ENCODE measurements at regions not wholly inside any gene's neighbourhood (a gene's known extent, or its start where the extent isn't known, plus 50 kb on each side); places are given as distances from the start of the nearest gene placed in this dataset.
"Not testable (repeated sequence)": the region's sequence is repeated elsewhere in the genome, so short reads cannot be mapped to it uniquely, and the experiment has no call there.

DNA sequence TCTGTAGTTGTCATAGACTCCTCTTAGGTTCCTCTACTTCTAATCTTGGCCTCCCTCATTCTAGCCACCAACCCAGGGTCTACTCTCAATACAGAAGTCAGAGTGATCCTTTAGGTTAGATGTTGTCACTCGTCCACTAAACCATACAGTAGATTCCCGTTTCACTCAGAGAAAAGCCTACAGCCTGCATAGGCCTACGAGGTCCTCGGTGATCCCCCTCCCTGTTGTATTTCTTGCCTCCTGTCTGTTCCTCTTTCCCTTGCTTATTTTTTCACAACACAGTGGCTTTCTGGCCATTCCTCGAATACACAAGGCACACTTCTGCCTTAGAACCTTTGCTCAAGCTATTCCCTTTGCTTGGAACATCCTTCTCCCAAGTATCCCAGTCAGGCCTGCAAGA lies 183.0 kb upstream of the PRSS1 start:
- no peak for DNase-seq

DNA sequence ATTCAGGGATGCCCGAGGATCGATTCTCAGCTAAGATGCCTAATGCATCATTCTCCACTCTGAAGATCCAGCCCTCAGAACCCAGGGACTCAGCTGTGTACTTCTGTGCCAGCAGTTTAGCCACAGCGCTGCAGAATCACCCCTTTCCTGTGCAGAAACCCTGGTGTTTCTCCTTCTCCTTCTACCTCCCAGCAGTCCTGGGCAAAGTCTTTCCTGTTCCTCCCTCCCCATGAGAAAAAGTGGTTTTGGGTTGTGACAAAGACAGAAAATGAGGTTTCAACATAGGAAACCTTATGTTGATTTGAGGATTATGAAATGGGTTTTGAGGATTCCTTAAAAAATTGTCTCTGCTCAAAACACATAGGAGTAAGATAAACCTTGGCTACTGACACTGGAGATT lies 185.1 kb upstream of the PRSS1 start:
- not testable (repeated sequence) for DNase-seq

DNA sequence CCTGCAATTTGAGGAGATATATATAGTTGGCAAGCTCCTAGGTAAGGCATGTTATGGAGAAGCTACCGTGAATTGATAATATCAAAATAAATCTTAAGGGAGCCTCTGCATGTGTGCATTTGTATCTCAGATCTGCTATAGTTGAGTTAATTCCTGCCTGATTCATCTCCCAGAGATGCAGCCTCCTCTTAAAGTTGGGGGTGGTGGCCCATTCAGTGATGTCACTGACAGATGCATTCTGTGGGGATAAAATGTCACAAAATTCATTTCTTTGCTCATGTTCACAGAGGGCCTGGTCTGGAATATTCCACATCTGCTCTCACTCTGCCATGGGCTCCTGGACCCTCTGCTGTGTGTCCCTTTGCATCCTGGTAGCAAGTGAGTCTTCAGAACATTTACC lies 185.8 kb upstream of the PRSS1 start:
- DNase-seq, result no peak

DNA sequence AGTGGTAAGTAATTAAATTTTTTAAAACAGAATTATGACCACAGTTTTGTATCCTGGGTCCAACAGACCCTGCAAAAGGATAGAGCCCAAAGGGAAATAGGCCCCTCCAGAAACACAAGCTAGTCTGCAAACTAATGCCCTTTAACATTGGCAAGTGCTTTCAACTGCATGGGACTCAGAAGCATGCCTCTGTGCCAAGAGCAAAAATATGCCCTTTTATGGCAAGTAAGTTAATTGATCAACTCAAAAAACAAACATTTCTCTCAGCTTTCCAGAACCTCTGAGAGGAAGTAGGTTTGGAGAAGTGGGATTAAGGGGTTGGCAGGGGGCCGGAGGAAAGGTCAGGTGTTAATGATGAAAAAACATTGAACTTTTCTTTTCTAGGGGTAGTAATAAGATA lies 186.6 kb upstream of the PRSS1 start:
- DNase-seq, result no peak

- DNase-seq, result not testable (repeated sequence)
Measured at GRCh38 chr7:142561396-142561795, 187.9 kb upstream of the PRSS1 start.

DNA sequence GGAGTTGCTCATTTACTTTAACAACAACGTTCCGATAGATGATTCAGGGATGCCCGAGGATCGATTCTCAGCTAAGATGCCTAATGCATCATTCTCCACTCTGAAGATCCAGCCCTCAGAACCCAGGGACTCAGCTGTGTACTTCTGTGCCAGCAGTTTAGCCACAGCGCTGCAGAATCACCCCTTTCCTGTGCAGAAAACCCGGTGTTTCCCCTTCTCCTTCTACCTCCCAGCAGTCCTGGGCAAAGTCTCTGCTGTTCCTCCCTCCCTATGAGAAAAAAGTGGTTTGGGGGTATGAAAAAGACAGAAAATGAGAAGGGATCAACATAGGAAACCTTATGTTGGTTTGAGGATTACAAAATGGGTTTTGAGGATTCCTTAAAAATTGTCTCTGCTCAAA lies 188.5 kb upstream of the PRSS1 start:
- DNase-seq, result not testable (repeated sequence)

- DNase-seq, result no peak
Measured at GRCh38 chr7:142560166-142560565, 189.1 kb upstream of the PRSS1 start.

- DNase-seq, result no peak
Measured at GRCh38 chr7:142557971-142558582, 191.2 kb upstream of the PRSS1 start.

DNA sequence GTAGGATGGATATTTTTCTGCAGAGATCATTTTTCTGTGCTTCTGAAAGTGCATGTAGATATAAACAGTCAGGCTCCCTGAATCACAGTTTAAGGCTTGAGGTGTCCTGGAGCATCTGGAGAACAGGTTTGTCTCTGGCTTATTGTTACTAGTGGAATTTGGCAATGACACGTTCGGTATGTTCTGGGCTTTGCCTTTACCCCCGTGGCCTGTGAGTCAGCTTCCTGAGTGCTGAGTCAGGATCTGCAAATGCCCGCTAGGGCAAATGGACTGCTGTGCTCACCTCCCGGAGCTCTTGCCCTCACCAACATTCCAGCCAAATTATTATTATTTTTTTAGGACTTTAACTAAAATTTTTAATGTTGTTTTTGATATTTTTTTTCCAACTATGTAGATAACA lies 192.5 kb upstream of the PRSS1 start:
- DNase-seq, result no peak

DNA sequence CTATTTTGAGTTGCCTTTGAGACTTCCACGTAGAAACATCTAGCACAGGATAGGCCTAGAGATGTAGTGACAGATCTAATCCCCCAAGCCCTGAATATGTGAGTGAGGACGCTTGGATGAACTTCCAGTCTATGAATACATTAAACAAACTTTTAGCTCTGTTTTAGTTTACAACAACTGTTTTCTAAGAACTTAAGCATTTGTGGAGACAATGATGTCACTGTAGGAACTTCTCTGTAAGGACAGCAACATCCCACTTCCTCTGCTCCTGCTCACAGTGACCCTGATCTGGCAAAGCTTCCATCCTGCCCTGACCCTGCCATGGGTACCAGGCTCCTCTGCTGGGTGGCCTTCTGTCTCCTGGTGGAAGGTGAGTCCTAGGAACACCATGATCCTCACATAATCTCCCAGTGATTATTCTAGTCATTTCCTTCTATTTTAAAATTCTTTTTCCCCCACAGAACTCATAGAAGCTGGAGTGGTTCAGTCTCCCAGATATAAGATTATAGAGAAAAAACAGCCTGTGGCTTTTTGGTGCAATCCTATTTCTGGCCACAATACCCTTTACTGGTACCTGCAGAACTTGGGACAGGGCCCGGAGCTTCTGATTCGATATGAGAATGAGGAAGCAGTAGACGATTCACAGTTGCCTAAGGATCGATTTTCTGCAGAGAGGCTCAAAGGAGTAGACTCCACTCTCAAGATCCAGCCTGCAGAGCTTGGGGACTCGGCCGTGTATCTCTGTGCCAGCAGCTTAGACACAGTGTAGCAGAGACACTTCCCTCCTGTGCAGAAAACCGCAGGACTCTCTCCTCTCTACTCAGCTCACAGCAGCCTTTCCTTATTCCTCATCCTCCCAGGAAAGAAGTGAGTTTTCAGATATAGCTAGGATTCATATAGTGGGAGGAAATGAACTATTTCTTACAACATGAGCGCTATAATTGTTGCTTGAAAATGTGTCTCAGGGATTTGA lies 194.4 kb upstream of the PRSS1 start:
- no peak for DNase-seq

DNA sequence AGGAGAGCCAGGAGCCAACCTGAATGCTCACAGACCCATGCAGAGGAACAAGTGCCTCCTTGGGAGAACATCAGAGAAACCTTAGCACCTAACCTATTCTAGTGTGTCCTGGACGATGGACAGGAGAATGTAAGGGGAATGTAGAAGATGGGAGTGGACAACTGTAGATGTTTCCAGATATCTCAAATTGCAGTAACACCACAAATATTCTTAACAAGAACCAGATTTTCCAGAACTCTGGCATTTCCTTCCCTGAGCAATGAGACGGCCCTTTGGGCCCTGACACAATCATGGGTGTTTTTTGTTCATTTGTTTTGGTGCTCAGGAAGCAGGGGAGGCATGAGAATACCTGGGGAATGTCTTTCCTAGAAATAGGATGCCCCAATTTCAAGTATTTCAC lies 196.1 kb upstream of the PRSS1 start:
- no peak for DNase-seq

DNA sequence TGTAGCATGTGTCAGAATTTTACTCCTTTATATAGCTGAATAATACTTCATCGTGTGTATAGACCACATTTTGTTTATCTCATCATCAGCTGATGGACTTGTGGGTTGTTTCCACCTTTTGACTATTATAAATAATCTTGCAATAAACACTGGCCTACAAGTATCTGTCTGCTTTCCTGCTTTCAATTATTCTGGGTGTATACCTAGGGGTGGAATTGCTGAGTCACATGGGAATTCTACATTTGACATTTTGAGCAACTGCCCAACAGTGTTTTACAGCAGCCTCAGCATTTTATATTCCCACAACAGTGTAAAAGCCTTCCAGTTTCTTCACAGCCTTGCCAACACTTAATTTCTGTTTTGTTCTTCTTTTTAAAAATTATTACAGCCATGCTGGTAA lies 200.3 kb upstream of the PRSS1 start:
- DNase-seq, result no peak

- no peak for DNase-seq
Measured at GRCh38 chr7:142546452-142546851, 202.8 kb upstream of the PRSS1 start.

- no peak for DNase-seq
Measured at GRCh38 chr7:142542942-142543341, 206.3 kb upstream of the PRSS1 start.

DNA sequence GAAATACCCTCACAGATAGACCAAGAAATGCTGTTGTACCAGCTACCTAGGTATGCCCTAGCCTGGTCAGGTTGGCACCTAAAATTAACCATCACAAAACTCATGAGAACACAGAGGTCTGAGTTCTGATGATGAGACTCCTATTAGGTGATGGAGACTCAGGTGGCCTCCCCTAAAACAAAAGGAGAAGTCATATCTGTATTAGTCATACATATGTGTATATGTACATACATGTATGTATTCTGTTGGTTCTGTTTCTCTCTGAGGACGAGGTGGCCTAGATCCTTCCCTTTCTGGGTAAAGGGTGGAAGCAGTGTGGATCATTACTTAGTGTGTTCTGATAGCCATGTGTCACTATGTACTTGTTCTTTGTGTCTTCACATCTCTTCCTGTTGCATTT lies 207.2 kb upstream of the PRSS1 start:
- DNase-seq, result no peak

- DNase-seq, result no peak
Measured at GRCh38 chr7:142540371-142540770, 208.9 kb upstream of the PRSS1 start.

GRCh38 chr7:142539901-142540300 lies 209.4 kb upstream of the PRSS1 start:
- DNase-seq, result no peak

DNA sequence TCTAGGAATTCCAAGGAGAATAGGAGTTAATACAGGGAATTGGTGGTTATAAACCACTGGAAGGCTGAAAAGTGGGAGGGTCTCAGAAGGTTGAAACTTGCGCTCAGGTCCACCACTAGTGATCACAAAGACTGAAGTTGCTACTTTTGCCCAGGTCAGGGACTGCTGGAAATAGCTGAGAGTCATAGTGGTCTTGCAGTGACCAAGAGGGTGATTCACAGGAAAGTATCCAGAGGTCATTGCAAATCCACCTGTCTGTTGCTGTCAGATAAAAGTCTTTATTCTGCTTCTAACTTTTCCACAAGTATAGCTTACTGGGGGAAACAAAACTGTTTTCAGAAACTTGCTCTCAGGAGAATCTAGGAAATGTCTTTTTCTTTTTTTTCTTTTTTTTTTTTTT lies 211.5 kb upstream of the PRSS1 start:
- DNase-seq, result no peak

DNA sequence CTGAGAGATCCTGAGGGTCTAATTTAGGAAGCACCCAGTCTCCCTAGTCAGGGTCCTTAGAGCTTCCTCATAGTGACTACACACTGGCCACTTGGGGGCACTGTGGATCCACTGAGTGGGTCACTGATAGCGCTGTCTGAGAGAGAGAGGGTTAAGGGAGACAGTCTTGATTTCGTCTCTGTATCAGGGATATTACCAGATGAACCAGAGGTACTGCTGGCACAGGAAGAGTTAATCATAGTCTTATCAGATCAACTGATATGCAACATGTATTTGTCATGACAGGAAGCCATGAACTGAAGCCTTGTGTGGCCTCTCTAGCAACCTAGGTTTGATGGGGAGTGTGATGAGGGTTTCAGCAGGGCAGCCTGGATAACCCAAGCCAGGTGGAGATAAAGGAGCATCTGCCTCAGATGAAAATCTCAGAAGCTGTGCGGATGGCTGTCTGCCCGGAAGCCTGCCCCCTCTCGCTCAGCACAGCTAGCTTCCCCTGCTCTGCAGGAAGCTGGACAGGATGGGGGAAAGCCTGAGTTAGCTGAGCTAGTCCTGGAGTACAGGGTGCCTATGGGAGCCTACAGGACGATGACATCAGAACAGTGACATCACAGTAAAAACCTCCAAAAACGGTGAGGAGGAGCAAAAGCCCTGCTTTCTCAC lies 214.0 kb upstream of the PRSS1 start:
- peak; percentile 7 for DNase-seq

- no peak for DNase-seq
Measured at GRCh38 chr7:142534726-142535122, 214.5 kb upstream of the PRSS1 start.

DNA sequence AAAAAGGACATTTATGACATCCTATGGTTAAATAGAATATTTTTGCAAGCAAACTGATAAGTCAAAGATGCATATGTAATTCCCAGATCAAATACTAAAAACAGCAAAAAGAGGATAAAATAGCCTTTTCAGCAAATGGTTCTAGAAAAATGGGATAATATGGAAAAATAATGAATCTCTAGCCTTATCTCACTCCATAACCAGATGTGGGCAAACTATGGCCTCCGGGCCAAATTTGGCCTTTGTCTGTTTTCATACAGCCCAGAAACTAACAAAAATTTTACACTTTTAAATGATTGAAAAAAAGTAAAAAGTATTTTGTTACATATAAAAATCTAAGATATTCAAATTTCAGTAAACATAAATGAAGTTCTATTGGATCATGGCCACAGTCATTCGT lies 215.4 kb upstream of the PRSS1 start:
- no peak for DNase-seq

DNA sequence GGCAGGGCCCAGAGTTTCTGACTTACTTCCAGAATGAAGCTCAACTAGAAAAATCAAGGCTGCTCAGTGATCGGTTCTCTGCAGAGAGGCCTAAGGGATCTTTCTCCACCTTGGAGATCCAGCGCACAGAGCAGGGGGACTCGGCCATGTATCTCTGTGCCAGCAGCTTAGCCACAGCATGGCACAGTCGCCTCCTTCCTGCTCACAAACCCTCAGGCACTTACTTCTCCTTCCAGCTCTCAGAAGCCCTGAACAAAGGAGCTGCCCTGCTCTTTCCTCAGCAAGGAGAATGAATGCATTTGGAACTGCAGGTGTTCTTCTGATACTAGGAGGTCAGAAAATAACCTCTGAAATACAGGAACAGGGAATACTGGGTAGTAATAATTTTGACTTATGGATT lies 219.7 kb upstream of the PRSS1 start:
- no peak for DNase-seq

DNA sequence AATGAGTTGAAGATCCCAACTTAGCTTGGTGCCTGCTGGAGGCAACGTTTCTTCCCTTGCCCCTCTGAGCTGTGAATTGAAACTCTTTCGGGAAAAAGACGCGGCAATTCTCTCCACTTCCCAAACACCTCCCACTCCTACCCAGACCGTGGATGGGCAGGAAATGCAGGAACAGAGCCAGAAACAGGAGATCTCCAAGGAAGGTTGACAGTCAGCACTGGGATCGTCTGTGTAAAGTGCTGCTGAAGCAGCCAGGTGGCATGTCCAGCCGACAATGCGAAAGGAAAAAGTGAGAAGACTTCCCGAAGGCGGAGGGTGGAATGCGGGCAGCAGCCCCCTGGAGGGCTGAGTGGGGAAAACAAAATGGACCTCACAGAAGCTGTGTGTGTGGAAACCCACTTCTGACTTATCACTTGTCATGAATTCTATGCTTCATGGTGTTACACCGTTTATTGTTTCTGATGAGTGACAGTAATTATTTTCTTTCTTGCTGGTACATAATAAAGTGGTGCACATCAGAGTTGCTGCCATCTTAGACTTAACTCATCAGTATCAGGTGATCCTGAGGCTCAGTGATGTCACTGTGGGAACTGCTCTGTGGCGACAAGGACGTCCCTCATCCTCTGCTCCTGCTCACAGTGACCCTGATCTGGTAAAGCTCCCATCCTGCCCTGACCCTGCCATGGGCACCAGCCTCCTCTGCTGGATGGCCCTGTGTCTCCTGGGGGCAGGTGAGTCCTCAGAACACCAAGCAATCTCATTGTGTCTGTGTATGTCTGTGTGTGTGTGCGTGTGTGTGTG lies 220.5 kb upstream of the PRSS1 start:
- no peak for DNase-seq

Data from DMS153 (cell line).